ENCODE measurements at regions not wholly inside any gene's neighbourhood (a gene's known extent, or its start where the extent isn't known, plus 50 kb on each side); places are given as distances from the start of the nearest gene placed in this dataset.

DNA sequence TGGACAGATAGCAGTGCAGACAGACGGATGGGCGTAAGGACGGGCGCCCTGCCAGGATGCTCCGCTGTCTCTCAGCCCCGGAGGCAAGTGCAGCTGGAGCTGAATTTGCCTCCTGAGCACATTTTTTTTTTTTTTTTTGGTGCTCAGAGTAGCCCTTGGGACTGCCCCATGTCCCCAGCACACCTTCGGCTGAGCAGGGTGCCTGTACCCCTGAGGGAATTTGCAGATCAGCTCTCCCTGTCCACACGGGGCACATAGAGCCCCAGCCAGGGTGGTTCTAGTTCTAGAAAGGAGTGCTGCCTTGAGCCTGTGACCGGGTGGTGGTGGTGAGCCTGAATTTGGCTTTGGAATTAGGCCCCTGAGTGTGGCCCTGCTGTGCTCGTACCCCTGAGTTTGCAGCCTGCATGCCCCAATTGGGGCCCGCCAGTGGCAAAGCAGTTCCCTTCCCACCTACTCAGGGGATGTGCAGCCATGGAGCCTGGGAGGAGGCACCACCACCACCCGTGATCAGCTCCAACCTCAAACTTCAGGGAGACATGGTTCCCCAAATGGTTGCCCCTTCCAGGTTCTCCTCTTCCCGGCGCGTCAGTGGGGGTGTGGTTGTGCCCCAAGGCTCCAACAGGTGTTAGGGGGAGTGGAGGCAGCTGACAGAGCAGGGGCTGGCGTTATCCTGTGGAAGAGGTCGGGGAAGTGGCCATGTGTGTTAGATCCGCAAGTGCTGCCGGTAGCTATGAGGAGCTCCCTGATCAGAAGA is 1232.7 kb downstream of the BRD1 start (continued):
- TF ChIP-seq, protein P1, sequence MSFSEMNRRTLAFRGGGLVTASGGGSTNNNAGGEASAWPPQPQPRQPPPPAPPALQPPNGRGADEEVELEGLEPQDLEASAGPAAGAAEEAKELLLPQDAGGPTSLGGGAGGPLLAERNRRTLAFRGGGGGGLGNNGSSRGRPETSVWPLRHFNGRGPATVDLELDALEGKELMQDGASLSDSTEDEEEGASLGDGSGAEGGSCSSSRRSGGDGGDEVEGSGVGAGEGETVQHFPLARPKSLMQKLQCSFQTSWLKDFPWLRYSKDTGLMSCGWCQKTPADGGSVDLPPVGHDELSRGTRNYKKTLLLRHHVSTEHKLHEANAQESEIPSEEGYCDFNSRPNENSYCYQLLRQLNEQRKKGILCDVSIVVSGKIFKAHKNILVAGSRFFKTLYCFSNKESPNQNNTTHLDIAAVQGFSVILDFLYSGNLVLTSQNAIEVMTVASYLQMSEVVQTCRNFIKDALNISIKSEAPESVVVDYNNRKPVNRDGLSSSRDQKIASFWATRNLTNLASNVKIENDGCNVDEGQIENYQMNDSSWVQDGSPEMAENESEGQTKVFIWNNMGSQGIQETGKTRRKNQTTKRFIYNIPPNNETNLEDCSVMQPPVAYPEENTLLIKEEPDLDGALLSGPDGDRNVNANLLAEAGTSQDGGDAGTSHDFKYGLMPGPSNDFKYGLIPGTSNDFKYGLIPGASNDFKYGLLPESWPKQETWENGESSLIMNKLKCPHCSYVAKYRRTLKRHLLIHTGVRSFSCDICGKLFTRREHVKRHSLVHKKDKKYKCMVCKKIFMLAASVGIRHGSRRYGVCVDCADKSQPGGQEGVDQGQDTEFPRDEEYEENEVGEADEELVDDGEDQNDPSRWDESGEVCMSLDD (tag by site-specific recombination; IDR thresholded peaks at IDR 0.05): no peak
- no peak for TF ChIP-seq ZNF664 (tag by site-specific recombination; IDR thresholded peaks at IDR 0.05)

DNA sequence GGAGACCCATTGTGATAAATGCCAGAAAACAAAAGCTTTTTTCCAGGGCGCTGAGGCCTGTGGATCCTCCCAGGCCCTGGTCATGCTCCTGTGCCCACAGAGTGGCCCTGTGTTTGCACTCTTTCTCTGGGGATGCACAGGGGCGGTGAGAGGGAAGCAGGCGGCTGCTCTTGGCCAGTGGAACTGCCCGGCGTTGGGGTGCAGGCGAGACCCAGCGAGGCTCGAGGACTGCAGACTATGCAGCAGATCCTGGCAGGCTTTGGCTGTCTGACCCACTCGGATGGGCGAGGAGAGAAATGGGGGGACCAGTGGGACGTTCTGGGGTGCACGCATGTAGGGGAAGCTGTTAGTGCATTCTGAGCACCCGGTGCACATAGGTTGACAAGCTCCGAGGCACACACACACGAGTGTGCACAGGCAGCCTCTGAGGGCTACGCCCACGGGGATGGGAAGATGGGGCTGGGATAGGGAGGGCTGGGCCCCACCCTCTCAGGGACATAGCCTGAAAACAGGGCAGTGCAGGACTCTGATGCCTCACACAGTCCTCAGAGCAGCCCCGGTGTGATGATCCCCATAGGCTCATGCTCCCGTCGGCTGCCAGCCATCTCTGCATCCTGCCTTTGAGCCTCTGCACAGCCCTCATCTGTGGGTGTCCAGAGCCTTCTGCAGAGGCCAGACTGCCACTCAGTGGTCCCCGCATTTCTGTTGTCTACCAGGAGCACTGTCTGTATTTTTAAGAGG is 1233.5 kb downstream of the BRD1 start:
- Histone ChIP-seq H3K4me3 (ENCODE audit: low read depth, low read length) (no peak overlapping the region), H3K36me3 (ENCODE audit: control insufficient read depth in 2 of 2, insufficient read depth in 1 of 2, low read length in 2 of 2) (no peaks in the 10 kb centered on the region), H3K9me3 (ENCODE audit: control insufficient read depth, insufficient read depth, low read depth, low read length) (no peaks in the 10 kb centered on the region), H3K27ac (ENCODE audit: extremely low read depth, low read depth, low read length) (no peak overlapping the region), H3K4me1 (ENCODE audit: control insufficient read depth, insufficient read depth, low read length) (no peaks in the 10 kb centered on the region)
- TF ChIP-seq ZNF138 (tag by site-specific recombination; IDR thresholded peaks at IDR 0.05; ENCODE audit: borderline replicate concordance) (no peak), ZNF426 (tag by site-specific recombination; IDR thresholded peaks at IDR 0.05) (no peak), ZNF530 (tag by site-specific recombination; IDR thresholded peaks at IDR 0.05; ENCODE audit: low read depth) (no peak), ZIC2 (tag by site-specific recombination; IDR thresholded peaks at IDR 0.05) (no peak), ZSCAN30 (tag by site-specific recombination; IDR thresholded peaks at IDR 0.05) (no peak), ZNF423 (tag by site-specific recombination; IDR thresholded peaks at IDR 0.05) (no peak), ZBTB20 (tag by site-specific recombination; IDR thresholded peaks at IDR 0.05) (no peak), SETDB1 (IDR thresholded peaks at IDR 0.05; ENCODE audit: insufficient read length, low read length) (no peak), BCL11B (tag by site-specific recombination; IDR thresholded peaks at IDR 0.05; ENCODE audit: low read depth) (no peak), ZNF311 (tag by site-specific recombination; IDR thresholded peaks at IDR 0.05; ENCODE audit: borderline replicate concordance) (no peak)
- TF ChIP-seq, protein P2, sequence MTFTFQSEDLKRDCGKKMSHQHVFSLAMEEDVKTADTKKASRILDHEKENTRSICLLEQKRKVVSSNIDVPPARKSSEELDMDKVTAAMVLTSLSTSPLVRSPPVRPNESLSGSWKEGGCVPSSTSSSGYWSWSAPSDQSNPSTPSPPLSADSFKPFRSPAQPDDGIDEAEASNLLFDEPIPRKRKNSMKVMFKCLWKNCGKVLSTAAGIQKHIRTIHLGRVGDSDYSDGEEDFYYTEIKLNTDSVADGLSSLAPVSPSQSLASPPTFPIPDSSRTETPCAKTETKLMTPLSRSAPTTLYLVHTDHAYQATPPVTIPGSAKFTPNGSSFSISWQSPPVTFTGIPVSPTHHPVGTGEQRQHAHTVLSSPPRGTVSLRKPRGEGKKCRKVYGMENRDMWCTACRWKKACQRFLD (tag by site-specific recombination; IDR thresholded peaks at IDR 0.05): no peak
- TF ChIP-seq, protein P3, sequence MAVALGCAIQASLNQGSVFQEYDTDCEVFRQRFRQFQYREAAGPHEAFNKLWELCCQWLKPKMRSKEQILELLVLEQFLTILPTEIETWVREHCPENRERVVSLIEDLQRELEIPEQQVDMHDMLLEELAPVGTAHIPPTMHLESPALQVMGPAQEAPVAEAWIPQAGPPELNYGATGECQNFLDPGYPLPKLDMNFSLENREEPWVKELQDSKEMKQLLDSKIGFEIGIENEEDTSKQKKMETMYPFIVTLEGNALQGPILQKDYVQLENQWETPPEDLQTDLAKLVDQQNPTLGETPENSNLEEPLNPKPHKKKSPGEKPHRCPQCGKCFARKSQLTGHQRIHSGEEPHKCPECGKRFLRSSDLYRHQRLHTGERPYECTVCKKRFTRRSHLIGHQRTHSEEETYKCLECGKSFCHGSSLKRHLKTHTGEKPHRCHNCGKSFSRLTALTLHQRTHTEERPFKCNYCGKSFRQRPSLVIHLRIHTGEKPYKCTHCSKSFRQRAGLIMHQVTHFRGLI (tag by site-specific recombination; IDR thresholded peaks at IDR 0.05): no peak
- TF ChIP-seq, protein P4, sequence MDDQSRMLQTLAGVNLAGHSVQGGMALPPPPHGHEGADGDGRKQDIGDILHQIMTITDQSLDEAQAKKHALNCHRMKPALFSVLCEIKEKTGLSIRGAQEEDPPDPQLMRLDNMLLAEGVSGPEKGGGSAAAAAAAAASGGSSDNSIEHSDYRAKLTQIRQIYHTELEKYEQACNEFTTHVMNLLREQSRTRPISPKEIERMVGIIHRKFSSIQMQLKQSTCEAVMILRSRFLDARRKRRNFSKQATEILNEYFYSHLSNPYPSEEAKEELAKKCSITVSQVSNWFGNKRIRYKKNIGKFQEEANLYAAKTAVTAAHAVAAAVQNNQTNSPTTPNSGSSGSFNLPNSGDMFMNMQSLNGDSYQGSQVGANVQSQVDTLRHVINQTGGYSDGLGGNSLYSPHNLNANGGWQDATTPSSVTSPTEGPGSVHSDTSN (CRISPR knock-in tag; IDR thresholded peaks at IDR 0.05): no peak
- TF ChIP-seq, protein P5, sequence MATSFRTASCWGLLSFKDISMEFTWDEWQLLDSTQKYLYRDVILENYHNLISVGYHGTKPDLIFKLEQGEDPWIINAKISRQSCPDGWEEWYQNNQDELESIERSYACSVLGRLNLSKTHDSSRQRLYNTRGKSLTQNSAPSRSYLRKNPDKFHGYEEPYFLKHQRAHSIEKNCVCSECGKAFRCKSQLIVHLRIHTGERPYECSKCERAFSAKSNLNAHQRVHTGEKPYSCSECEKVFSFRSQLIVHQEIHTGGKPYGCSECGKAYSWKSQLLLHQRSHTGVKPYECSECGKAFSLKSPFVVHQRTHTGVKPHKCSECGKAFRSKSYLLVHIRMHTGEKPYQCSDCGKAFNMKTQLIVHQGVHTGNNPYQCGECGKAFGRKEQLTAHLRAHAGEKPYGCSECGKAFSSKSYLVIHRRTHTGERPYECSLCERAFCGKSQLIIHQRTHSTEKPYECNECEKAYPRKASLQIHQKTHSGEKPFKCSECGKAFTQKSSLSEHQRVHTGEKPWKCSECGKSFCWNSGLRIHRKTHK (tag by site-specific recombination; IDR thresholded peaks at IDR 0.05): no peak
- TF ChIP-seq, protein P6, sequence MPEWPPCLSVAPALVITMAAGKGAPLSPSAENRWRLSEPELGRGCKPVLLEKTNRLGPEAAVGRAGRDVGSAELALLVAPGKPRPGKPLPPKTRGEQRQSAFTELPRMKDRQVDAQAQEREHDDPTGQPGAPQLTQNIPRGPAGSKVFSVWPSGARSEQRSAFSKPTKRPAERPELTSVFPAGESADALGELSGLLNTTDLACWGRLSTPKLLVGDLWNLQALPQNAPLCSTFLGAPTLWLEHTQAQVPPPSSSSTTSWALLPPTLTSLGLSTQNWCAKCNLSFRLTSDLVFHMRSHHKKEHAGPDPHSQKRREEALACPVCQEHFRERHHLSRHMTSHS (tag by site-specific recombination; IDR thresholded peaks at IDR 0.05): no peak
- TF ChIP-seq, protein P7, sequence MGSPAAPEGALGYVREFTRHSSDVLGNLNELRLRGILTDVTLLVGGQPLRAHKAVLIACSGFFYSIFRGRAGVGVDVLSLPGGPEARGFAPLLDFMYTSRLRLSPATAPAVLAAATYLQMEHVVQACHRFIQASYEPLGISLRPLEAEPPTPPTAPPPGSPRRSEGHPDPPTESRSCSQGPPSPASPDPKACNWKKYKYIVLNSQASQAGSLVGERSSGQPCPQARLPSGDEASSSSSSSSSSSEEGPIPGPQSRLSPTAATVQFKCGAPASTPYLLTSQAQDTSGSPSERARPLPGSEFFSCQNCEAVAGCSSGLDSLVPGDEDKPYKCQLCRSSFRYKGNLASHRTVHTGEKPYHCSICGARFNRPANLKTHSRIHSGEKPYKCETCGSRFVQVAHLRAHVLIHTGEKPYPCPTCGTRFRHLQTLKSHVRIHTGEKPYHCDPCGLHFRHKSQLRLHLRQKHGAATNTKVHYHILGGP (tag by site-specific recombination; IDR thresholded peaks at IDR 0.05): no peak
- ChIA-PET POLR2A (no interaction called here), CTCF (no interaction called here)
